Esophagus muscularis mucosa (tissue), 4 donors: ENCODE measurements at regions not wholly inside any gene's neighbourhood (a gene's known extent, or its start where the extent isn't known, plus 50 kb on each side); places are given as distances from the start of the nearest gene placed in this dataset.

ENCODE experiments used
- DNase-seq: peaks from one replicate; pipeline ENCODE4 v3.0.0-alpha.2; 2017; ENCODE audit errors: extremely low spot score
- H3K27ac ChIP-seq, 4 donors: fragments of 200-600 bp; sonication (generic); replicated peaks in 1 of 4; 1 replicate in 3 of 4; 2 replicates in 1 of 4; pipeline ENCODE4 v1.5.1; 2016 to 2019; ENCODE audit warnings: mild to moderate bottlenecking in 1 of 4
- H3K27me3 ChIP-seq, 4 donors: fragments of 200-600 bp; sonication (generic); one replicate each; pipeline versions ENCODE4 v1.5.1 to v1.6.0; 2016 to 2019
- H3K36me3 ChIP-seq, 4 donors: fragments of 200-600 bp; sonication (generic); one replicate each; pipeline ENCODE4 v1.5.1; 2016 to 2019
- H3K4me1 ChIP-seq, 4 donors: fragments of 200-600 bp; sonication (generic); one replicate each; pipeline ENCODE4 v1.5.1; 2016 to 2019
- H3K4me3 ChIP-seq, 4 donors: fragments of 200-600 bp; sonication (generic); 1 replicate in 2 of 4; 2 replicates in 2 of 4; pipeline ENCODE4 v1.5.1; 2016 to 2019; ENCODE audit warnings: mild to moderate bottlenecking in 4 of 4, moderate library complexity in 1 of 4
- H3K9me3 ChIP-seq, 4 donors: fragments of 200-600 bp; sonication (generic); 1 replicate in 3 of 4; 2 replicates in 1 of 4; pipeline ENCODE4 v1.5.1; 2016 to 2019
- CTCF ChIP-seq, 3 experiments: fragments of 200-600 bp in 2 of 3; fragments of 450-650 bp in 1 of 3; sonication (generic) in 2 of 3; IDR thresholded peaks; one replicate each; pipeline ENCODE4 v1.5.1; 2017 to 2019; ENCODE audit warnings: antibody characterized with exemption in 3 of 3, mild to moderate bottlenecking in 2 of 3, moderate library complexity in 1 of 3
- EP300 ChIP-seq: sonication (generic); formaldehyde crosslinking; IDR thresholded peaks from one replicate; pipeline ENCODE4 v1.6.1; 2017; ENCODE audit warnings: antibody characterized with exemption
- POLR2A ChIP-seq: fragments of 450-650 bp; IDR thresholded peaks from one replicate; pipeline ENCODE4 v1.6.1; 2017; ENCODE audit warnings: antibody characterized with exemption, moderate library complexity, mild to moderate bottlenecking, low read depth
- POLR2AphosphoS5 ChIP-seq, 2 donors: sonication (generic); formaldehyde crosslinking; IDR thresholded peaks; one replicate each; pipeline ENCODE4 v1.6.1; 2017; ENCODE audit warnings: antibody characterized with exemption in 2 of 2
- WGBS: methylation state at CpG from one replicate; pipeline ENCODE4 v1.1.5; 2018; 5-methylcytosine and 5-hydroxymethylcytosine counted together
- intact Hi-C: fragments of 100-400 bp; cut with DNase I; formaldehyde crosslinking; loops from one replicate; pipeline ENCODE4 v1.15.1; 2023

- Histone ChIP-seq H3K4me3 (no peak overlapping the region), H3K9me3 (no peaks in the 10 kb centered on the region), H3K27me3 (no peaks in the 10 kb centered on the region), H3K27ac (no peak overlapping the region), H3K36me3 (no peaks in the 10 kb centered on the region), H3K4me1 (no peaks in the 10 kb centered on the region)
- no peak for DNase-seq
- intact Hi-C loops, result no loop called here
- 86% methylated on average over 7 of the region's 7 CpGs for WGBS
- TF ChIP-seq POLR2A (no peak), POLR2AphosphoS5 (IDR thresholded peaks at IDR 0.05) (no peak), EP300 (no peak), CTCF (IDR thresholded peaks at IDR 0.05) (no peak)
These were observed 92.9 kb upstream of the PIK3R1 start for GRCh38 chr5:68122439-68123328.

- intact Hi-C loops, result no loop called here
- H3K4me3 ChIP-seq, result no peak overlapping the region
- no peak overlapping the region for H3K27ac ChIP-seq
- no peaks in the 10 kb centered on the region for H3K9me3 ChIP-seq
- H3K4me1 ChIP-seq, result no peaks in the 10 kb centered on the region
- TF ChIP-seq EP300 (no peak), CTCF (IDR thresholded peaks at IDR 0.05) (no peak), POLR2A (no peak)
- H3K27me3 ChIP-seq, result no peaks in the 10 kb centered on the region
- no peak for DNase-seq
- 77% methylated on average over 2 of the region's 2 CpGs for WGBS
- no peaks in the 10 kb centered on the region for H3K36me3 ChIP-seq
These were observed 98.6 kb upstream of the PIK3R1 start for GRCh38 chr5:68116868-68117411.

- Histone ChIP-seq H3K36me3 (no peaks in the 10 kb centered on the region), H3K4me3 (no peak overlapping the region), H3K9me3 (no peaks in the 10 kb centered on the region), H3K4me1 (no peaks in the 10 kb centered on the region), H3K27ac (no peak overlapping the region), H3K27me3 (no peaks in the 10 kb centered on the region)
- WGBS, result 64% methylated on average over 2 of the region's 2 CpGs
- no peak for TF ChIP-seq EP300
- no peak for TF ChIP-seq POLR2A
- TF ChIP-seq CTCF (IDR thresholded peaks at IDR 0.05), result no peak
- no peak for TF ChIP-seq POLR2AphosphoS5 (IDR thresholded peaks at IDR 0.05)
- DNase-seq, result no peak
- intact Hi-C loops, result no loop called here
These were observed 99.1 kb upstream of the PIK3R1 start for GRCh38 chr5:68116408-68116807.

GRCh38 chr5:68115584-68115983 is 100.0 kb upstream of the PIK3R1 start:
- DNase-seq, result no peak
- no peaks in the 10 kb centered on the region for H3K9me3 ChIP-seq
- no peaks in the 10 kb centered on the region for H3K36me3 ChIP-seq
- H3K27ac ChIP-seq, result no peak overlapping the region
- intact Hi-C loops, result no loop called here
- H3K4me1 ChIP-seq, result no peaks in the 10 kb centered on the region
- H3K4me3 ChIP-seq, result no peak overlapping the region
- TF ChIP-seq CTCF (IDR thresholded peaks at IDR 0.05), result no peak
- no peak for TF ChIP-seq POLR2AphosphoS5 (IDR thresholded peaks at IDR 0.05)
- no peaks in the 10 kb centered on the region for H3K27me3 ChIP-seq
- WGBS, result 100% methylated on average over 2 of the region's 2 CpGs
